OCI-LY7 (cell line): ENCODE measurements at regions not wholly inside any gene's neighbourhood (a gene's known extent, or its start where the extent isn't known, plus 50 kb on each side); places are given as distances from the start of the nearest gene placed in this dataset.

Experiments
- BruUV-seq: library from RNA; stranded (reverse); fragments of 400-500 nt; replicated peaks from 2 replicates; lab custom pipeline; 2021; lab: Mats Ljungman, UMichigan
- CTCF ChIA-PET: fragments of 300-600 bp; sonication (Branson Sonifier 250); formaldehyde crosslinking; loops from one replicate; lab custom pipeline; 2022; ENCODE audit warnings: antibody characterized with exemption; ENCODE audit not compliant: unreplicated experiment; lab: Charles Lee
- POLR2A ChIA-PET: fragments of 300-600 bp; sonication (Branson Sonifier 250); formaldehyde crosslinking; loops from one replicate; lab custom pipeline; 2022; ENCODE audit warnings: antibody characterized with exemption; lab: Charles Lee
- DNase-seq: peaks from one replicate; pipeline ENCODE4 v3.0.0-alpha.2; 2015; ENCODE audit warnings: low spot score
- H2AFZ ChIP-seq: fragments of 200-600 bp; sonication (generic), shearing (Covaris generic); 2 replicates; pipeline ENCODE4 v1.6.1; 2014; ENCODE audit warnings: mild to moderate bottlenecking, antibody characterized with exemption, low read length, moderate library complexity
- H3K27ac ChIP-seq: fragments of 200-600 bp; sonication (generic); 2 replicates; pipeline ENCODE4 v1.5.1; 2014; ENCODE audit warnings: mixed run types, low read depth, mild to moderate bottlenecking, moderate library complexity, low read length, inconsistent platforms; ENCODE audit not compliant: poor library complexity, severe bottlenecking
- H3K36me3 ChIP-seq: fragments of 200-600 bp; sonication (generic); 2 replicates; pipeline ENCODE4 v1.6.1; 2014; ENCODE audit warnings: mild to moderate bottlenecking, antibody characterized with exemption, low read length, moderate library complexity, mixed read lengths; ENCODE audit not compliant: insufficient read depth
- H3K4me1 ChIP-seq: fragments of 200-600 bp; sonication (generic); 2 replicates; pipeline ENCODE4 v1.5.1; 2014; ENCODE audit warnings: mild to moderate bottlenecking, low read length; ENCODE audit not compliant: insufficient read depth, poor library complexity, severe bottlenecking
- H3K4me2 ChIP-seq: fragments of 200-600 bp; sonication (generic); 2 replicates; pipeline ENCODE4 v1.6.1; 2014; ENCODE audit warnings: mild to moderate bottlenecking, low read length
- H3K4me3 ChIP-seq: fragments of 200-600 bp; sonication (generic); 2 replicates; pipeline ENCODE4 v1.5.1; 2014; ENCODE audit warnings: mild to moderate bottlenecking, low read depth, low read length; ENCODE audit not compliant: poor library complexity, severe bottlenecking
- H3K79me2 ChIP-seq: fragments of 200-600 bp; sonication (generic); 2 replicates; pipeline ENCODE4 v1.6.1; 2016; ENCODE audit warnings: low read depth, mild to moderate bottlenecking, low read length, moderate library complexity, mixed read lengths; ENCODE audit not compliant: insufficient read depth
- H3K9me2 ChIP-seq: fragments of 200-600 bp; sonication (generic); 2 replicates; pipeline ENCODE4 v1.6.1; 2016; ENCODE audit warnings: mild to moderate bottlenecking, low read length, mixed read lengths; ENCODE audit not compliant: insufficient read depth
- H3K9me3 ChIP-seq: fragments of 200-600 bp; sonication (generic); 2 replicates; pipeline ENCODE4 v1.6.1; 2014; ENCODE audit warnings: mild to moderate bottlenecking, mixed run types, low read length, mixed read lengths
- H4K20me1 ChIP-seq: fragments of 200-600 bp; sonication (generic); 2 replicates; pipeline ENCODE4 v1.6.1; 2014; ENCODE audit warnings: mild to moderate bottlenecking, antibody characterized with exemption, low read length, moderate library complexity, mixed read lengths; ENCODE audit not compliant: insufficient read depth
- CTCF ChIP-seq: fragments of 200-600 bp; sonication (generic); conservative IDR thresholded peaks from 2 replicates; pipeline ENCODE4 v1.5.1; 2014; ENCODE audit warnings: mild to moderate bottlenecking, antibody characterized with exemption, low read length, moderate library complexity, mixed read lengths
- EZH2phosphoT487 ChIP-seq: fragments of 200-600 bp; sonication (generic); IDR thresholded peaks from 2 replicates; pipeline ENCODE4 v1.6.1; 2018; ENCODE audit warnings: low read depth, borderline replicate concordance, mild to moderate bottlenecking, mixed run types, antibody characterized with exemption, low read length, moderate library complexity, mixed read lengths
- intact Hi-C: fragments of 100-400 bp; cut with micrococcal nuclease; formaldehyde crosslinking; loops from one replicate; pipeline ENCODE4 v1.10.0; 2022; ENCODE audit not compliant: unreplicated experiment

DNA sequence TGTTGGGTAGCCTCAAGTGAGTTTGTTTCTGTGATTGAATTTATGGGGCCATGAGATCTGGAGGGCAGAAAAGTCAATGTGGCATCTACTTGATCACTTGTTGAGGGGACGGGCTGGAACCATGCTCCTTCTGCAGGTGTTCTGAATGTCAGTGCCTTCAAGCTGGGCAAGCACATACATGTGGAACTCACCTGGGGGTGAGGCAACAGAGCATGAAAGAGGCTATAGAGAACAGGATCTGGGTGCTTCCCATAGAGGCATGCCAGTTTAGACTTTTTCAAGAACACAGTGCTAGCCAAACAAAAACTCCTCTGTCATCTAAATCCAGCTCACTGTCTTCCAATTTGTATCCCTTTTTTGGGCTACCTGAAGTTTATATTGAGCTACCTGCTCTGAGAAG lies 77.8 kb upstream of the SLC35B3 start:
- Histone ChIP-seq H3K27ac (no peak overlapping the region), H3K4me1 (no peaks in the 10 kb centered on the region), H3K9me3 (no peaks in the 10 kb centered on the region), H3K4me2 (no peak overlapping the region), H3K4me3 (no peak overlapping the region), H4K20me1 (no peaks in the 10 kb centered on the region), H2AFZ (no peak overlapping the region), H3K36me3 (no peaks in the 10 kb centered on the region), H3K9me2 (no peaks in the 10 kb centered on the region), H3K79me2 (no peaks in the 10 kb centered on the region)
- no peak for DNase-seq
- BruUV-seq, result no TSS peak
- intact Hi-C loops, result no loop called here
- CTCF ChIA-PET, result no interaction called here
- POLR2A ChIA-PET, result no interaction called here
- TF ChIP-seq CTCF (no peak), EZH2phosphoT487 (no peak)

GRCh38 chr6:8507286-8507685 lies 71.9 kb upstream of the SLC35B3 start:
- BruUV-seq, result no TSS peak
- Histone ChIP-seq H3K9me3 (no peaks in the 10 kb centered on the region), H4K20me1 (no peaks in the 10 kb centered on the region), H3K4me1 (no peaks in the 10 kb centered on the region), H2AFZ (no peak overlapping the region), H3K27ac (no peak overlapping the region), H3K4me2 (no peak overlapping the region), H3K4me3 (no peak overlapping the region), H3K79me2 (no peaks in the 10 kb centered on the region), H3K36me3 (no peaks in the 10 kb centered on the region), H3K9me2 (no peaks in the 10 kb centered on the region)
- TF ChIP-seq CTCF (no peak), EZH2phosphoT487 (no peak)
- ChIA-PET POLR2A (interaction anchor here (0.7 kb wide), 1 partner anchor 130 kb away, joined by 3 read pairs; no protein-coding TSS in a partner anchor), CTCF (no interaction called here)
- no peak for DNase-seq
- intact Hi-C loops, result no loop called here

DNA sequence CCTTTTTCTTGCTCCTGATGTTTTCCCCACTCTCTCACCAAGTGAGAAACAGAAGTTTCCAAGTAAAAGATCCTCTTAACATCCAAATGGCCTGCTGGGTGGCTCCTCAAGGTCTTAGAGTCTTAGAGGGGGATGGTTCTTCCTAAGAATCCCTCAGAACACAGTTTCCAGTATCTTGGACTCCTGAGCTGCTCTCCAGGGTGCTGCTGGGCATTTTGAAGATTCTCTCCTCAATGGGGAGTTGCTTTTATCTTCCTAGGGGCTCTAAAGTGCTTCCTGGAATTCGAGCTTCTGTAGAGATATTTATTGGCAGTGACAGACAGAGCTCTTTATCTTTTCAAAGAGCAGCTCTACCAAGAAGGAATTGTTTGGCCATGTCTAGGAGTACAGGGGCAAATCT lies 70.8 kb upstream of the SLC35B3 start:
- no peak for DNase-seq
- Histone ChIP-seq H4K20me1 (no peaks in the 10 kb centered on the region), H3K9me2 (no peaks in the 10 kb centered on the region), H3K4me1 (no peaks in the 10 kb centered on the region), H2AFZ (no peak overlapping the region), H3K79me2 (no peaks in the 10 kb centered on the region), H3K9me3 (no peaks in the 10 kb centered on the region), H3K4me2 (no peak overlapping the region), H3K27ac (no peak overlapping the region), H3K4me3 (no peak overlapping the region), H3K36me3 (no peaks in the 10 kb centered on the region)
- intact Hi-C loops, result no loop called here
- no peak for TF ChIP-seq EZH2phosphoT487
- TF ChIP-seq CTCF, result no peak
- ChIA-PET CTCF (interaction anchor here (1.0 kb wide), 1 partner anchor 9 kb away, joined by 3 read pairs; no protein-coding TSS in a partner anchor), POLR2A (no interaction called here)
- no TSS peak for BruUV-seq
